Limb (tissue), 2 donors: ENCODE measurements at regions not wholly inside any gene's neighbourhood (a gene's known extent, or its start where the extent isn't known, plus 50 kb on each side); places are given as distances from the start of the nearest gene placed in this dataset.
"Not testable (repeated sequence)": the region's sequence is repeated elsewhere in the genome, so short reads cannot be mapped to it uniquely, and the experiment has no call there.

ENCODE experiments used
- DNase-seq, 2 donors: peaks; one replicate each; pipeline ENCODE4 v3.0.0-alpha.2; 2016; ENCODE audit errors: extremely low spot score in 2 of 2

DNA sequence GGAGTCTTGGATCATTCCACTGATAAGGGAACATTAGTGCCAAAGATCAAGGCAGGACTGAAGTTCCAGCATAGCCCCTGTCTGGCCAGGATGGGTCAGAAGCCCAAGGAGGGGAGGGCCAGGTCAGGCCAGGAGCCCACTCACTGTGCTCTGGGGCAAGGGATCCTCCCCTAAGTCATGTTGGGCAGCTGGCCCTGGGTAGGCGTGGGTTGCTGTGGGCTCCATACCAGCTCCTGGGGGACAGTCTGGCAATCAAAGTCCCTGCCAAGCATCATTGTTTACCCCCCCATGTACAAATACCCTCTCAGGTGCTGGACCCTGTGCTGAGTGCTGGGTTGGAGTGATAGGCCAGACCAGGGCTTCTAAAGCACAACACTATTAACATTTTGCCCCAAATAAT, 130.5 kb downstream of the IRX5 start:
- no peak for DNase-seq

DNA sequence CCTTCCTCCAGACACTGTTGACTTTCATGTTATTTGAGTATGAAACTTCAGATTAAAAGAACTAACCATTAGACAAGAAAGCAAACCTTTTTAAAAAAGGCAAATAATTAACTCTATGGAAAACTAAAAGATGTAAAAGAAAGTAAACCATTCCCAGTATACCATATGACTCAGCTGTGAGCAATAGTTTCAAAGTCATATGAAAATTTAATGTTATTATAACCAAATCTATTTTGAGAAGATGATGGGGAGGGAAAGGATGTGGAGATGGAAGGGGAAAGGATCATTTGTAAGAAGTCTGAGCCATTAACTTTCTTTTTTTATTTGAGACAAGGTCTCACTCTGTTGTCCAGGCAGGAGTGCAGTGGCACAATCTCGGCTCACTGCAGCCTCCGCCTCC, 131.8 kb downstream of the IRX5 start:
- no peak for DNase-seq

DNA sequence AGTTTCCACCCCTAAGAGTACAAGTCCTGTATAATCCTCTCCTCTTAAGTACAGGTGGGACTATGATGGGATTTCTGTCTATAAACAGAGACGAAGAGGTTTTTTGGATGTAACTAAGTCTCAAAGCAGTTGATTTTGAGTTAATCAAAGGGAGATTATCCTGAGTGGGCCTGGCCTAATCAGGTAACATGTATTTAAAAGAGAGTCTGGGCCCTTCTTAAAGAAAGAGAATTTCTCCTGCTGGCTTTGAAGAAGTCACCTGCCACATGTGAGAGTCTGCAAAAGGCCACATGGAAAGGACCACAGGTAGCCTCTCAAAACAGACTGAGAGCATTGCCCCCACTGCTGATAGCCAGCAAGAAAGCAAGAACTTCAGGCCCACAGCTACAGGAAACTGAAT, 142.3 kb downstream of the IRX5 start:
- DNase-seq: peak in 1 of 2 donors; percentile 1

DNA sequence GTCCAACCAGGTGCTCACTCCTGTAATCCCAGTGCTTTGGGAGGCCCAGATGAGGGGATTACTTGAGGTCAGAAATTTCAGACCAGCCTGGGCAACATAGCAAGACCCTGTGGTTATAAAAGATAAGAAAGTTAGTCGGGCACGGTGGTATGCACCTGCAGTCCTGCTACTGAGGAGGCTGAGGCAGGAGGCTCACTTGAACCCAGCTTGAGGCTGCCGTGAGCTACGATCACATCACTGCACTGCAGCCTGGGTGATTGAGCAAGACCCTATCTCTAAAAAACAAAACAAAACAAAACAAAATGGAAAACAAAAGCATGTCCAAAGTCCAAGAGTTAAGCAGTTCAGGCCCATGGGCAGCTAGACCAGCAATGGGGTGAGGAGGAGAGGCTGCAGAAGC, 143.2 kb downstream of the IRX5 start:
- DNase-seq: no peak

DNA sequence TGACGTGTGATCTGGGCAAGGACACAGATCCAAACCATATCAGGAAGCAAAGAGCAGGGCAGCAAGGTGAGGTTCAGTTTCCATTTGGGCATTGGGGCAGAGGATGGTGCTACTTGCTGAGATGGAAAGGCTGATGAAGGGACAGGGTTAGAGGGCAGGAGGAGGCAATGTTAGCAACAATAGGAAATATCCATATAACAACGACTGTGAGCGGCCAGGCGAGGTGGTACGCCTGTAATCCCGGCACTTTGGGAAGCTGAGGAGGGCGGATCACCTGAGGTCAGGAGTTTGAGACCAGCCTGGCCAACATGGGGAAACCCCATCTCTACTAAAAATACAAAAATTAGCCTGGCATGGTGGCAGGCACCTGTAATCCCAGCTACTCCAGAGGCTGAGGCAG, 144.5 kb downstream of the IRX5 start:
- DNase-seq: not testable (repeated sequence)

DNA sequence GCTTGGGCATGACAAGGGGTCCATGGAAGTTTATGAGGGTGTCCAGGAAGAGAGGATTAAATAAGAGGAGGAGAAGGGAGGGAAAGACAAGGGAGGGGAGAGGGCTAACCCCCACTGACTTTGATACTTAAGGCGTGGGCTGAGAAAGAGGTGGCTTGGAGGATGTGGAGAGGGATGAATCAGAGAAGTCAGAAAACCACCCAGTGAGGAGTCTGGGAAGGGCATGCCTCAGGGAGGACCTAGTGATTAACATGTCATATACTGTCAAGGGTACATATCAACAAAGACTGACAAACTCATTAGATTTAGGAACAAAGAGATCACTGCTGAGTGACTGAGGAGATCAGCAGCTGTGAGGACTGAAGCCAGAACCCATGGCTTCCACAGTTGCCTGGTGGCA, 145.4 kb downstream of the IRX5 start:
- peak in 1 of 2 donors; percentile 1 for DNase-seq

DNA sequence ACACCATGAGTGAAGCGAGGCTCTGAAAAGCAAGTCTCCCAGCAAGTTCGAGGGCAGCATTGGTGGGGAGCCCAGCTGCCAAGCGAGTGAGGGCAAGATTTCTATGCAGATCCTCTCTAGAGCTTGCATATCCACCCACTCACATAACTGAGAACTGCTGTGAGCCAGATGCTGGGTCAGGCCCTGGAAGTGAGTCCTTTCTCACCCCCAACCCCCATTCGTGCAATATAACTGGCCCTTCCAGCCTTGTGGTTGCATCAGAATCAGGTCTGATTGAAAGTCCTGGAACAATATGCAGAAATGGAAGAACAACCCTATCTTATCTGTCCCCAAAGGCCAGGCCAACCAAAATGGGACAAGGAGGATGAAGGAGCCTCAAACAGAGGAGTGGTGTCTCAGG, 146.6 kb downstream of the IRX5 start:
- DNase-seq: peak in 1 of 2 donors; percentile 14

DNA sequence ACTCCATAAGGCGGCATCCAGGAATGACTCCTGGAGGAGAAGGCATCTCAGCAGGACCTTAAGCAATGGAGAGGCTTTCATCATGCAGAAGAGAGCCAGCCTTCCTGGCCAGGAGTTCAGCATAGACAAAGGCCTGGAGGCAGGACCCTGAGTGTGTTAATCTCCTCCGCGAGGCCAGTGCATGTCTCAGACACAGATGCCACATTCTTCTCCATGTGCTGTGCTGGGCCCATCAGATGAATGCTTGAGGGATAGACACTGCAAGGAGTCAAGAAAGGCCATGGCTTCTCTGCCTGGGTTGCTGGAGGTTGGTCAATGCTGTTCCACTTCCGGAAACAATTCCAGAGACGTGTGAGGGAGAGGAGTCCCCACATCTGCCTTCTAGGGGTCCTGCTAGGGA, 147.5 kb downstream of the IRX5 start:
- peak in 1 of 2 donors; percentile 7 for DNase-seq

DNA sequence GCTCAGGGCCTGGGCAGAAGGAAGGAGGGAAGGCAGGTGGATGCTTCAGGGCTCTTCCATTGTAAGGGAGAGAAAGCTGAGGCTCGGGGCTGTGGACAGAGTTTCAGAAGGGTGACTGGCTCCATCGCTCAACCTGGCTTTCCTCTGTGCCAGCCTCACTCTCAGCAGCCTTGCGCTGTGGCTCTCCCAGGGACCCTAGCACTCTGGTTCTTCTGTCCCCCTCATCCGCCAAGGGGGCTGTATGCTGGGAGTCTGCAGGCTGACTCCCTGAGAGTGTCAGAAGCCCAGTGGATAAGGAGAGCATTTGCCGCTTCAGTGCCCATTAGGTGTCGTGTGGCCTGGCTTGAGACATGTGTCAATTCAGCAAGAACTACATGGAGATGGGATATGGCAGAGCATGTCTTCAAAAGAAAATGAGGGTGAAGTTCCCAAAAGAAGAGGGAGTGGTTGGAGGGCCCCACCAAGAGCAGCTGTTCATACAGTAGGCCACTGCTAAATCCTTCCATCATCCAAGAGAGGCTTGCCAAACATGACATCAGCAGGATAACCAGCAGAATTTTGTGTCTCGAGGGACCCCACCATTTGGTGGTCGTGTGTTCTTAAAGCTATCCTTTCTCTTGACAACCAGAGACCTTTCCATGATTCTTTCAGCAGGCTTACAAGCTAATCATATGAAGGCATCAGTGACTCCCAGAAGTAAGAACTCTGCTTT, 148.2 kb downstream of the IRX5 start:
- DNase-seq: peak; percentile 36 to 65

DNA sequence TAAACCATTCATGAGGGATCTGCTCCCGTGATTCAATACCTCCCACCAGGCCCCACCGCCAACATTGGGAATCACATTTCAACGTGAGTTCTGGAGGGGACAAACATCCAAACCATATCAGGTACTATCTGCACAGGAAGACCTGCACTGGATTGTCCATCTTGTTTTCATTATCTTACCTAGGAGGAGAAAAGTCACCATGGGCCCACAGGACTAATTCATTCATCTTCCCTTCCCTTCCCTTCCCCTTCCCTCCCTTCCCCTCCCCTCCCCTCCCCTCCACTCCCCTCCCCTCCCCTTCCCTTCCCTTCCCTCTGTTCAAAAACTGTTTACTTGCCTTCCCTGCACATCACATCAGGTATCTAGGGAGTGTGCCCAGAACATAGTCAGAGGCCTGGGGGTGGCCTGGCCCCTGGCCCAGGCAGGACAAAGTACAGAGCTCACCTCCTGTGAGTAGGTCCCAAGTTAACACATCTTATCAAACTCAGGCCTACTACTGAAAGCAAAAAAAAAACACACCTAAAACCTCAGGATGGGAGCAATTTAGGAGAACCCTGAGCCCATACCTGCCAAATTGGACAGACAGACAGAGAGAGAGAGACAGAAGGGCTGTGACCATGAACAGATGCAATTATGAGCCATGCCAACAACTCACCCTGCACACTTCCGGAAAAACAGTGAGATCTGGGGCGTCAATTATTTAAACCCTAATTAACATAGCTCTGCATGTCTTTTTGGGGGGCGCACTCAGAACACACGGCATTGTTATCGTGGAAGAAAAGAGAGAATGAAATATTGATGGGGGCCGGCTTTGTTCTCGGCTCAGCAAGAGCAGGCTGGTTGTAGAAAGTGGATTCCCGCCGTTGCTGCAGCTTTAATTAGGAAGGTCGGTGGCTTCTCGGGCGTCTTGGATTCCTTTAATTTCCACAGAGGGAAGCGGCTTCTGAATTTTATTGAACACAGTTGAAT, 151.2 kb downstream of the IRX5 start:
- peak in 1 of 2 donors; percentile 17 for DNase-seq

DNA sequence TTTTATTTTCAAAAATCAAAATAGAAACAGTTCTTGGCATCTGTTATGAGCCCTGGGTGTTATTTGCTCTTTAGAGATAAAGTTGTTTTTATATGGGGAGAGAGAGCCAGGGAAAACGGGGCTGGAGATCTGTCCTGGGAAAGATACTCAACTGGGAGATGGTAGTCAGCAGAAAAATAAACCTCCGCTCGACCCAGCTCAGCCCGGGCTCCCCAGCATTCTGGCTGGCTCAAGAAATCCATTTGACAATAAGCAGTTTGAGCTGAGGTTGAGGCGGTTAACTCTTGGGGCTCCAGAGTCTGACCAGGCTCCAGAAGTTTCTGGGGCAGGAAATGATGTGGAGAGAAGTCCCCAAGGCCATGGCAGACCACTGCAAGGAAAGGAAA, 151.9 kb downstream of the IRX5 start:
- peak in 1 of 2 donors; percentile 17 for DNase-seq

DNA sequence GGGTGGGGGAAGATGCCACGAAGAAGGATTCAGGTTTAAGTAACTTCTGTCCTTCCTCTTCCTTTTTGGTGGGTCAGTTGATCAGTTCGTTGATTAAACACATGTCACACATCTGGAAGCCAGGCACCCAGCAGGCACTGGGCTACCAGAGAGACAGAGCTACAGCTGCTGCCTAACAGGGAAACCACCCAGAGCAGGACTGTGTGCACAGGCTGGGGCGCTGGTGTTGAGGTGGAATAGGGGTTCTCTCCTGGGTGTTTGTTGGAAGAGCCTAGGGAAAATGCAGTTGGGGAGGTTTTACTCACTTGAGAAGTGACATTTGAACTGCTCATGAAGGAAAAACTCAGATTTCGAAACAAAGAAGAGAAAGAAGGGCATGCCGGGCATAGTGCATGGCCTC, 152.4 kb downstream of the IRX5 start:
- DNase-seq: peak in 1 of 2 donors; percentile 26

DNA sequence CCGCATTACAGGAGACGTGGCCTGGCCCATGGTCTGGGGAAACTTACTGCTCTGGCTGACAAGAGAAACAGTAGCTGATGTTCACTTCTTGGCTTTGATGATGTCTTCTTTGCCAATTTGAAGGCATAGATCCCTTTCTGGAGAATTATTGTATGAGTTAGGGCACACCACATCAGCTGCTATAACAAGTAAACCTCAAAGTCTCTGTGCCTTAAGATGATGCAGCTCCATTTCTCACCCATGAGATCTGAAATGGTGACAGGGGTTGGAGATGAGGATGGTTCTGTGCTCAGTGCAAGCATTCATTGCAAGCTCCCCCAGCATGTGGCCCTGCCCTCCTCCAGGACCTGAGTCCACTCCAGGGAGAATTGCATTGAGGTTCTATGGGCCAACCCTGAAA, 157.4 kb downstream of the IRX5 start:
- no peak for DNase-seq

DNA sequence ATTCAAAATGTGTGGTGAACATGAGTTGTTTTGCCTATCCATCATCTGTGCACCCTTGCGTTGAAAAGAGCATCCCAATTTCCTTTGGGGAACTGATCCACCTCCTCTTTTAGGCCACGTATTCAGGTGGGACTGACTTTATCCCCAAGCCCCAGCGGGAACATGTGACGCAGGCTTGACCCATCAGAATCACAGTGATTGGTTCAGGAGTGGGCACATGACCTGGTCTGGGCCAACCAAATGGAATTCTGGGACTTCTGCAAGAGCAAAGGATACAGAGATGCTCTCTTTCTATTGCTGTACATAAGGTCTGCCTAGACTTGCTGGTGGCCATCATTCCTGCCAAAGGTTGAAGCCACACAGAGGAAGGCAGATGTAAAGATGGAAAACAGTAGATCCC, 158.9 kb downstream of the IRX5 start:
- DNase-seq: no peak

DNA sequence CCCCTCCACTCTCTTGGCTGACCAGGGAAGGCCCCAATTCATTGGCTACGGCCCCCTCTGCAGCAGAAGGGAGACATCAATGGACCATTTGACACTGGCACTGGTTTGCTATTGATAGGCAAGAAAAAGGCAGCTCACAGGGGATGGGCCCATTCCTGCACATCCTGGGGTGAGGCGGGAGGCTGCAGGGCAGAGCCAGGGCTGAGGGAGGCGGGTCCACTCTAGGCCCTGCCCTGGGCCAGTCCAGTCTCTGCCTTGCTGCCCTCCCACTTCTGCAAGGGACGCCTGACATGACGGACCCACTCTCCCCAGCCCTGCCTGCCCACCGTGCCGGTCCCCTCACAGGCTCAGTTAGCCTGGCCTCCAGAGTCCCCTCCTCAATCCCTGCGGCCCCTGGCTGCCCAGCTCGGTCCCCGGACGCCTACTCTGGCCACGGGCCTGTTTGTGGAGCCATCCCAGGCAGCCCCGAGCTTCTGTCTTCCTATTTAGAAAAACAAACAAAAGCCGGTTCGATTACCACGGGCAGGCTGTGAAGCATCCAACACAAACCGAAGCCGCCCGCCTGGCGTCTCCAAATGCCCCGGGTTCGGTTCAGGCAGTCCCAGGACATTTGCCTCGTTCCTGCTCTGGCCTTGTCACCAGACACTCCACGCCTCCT, 160.7 kb downstream of the IRX5 start:
- no peak for DNase-seq

DNA sequence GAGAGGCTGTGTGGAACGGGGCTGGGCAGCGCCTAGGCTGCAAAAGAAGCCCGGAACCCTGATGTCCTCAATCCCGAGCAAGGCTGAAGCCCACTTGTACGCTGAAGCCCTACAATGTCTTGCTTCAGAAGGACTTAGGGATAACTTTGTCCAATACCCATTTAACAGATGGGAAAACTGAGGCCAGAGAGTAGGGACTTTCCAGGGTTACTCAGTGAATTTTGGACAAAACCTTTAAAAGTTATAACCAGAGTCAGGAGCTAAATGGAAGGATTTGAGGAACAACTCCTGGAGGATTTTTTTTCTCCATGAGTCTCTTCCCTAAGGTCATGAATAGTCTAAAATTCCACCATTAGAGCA, 161.2 kb downstream of the IRX5 start:
- no peak for DNase-seq

DNA sequence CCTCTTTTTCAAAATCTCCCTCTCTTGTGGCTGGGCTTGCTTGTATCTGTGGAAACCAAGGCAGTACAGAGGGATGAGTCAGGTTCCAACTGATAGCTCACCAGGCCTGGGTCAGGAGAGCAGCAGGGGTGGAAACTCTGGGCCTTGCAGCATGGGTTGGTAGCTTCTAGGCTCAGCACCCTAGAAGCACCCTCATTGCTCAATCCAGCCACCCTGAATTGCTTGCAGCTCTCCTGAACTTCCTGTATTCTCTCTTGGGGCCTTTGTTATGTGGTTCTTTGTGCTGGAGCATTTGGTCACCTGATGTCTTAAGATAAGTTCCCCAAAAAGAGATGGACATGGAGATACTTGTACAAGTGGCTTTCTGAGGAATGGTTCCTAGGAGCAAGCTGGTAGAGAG, 169.4 kb downstream of the IRX5 start:
- DNase-seq: no peak

DNA sequence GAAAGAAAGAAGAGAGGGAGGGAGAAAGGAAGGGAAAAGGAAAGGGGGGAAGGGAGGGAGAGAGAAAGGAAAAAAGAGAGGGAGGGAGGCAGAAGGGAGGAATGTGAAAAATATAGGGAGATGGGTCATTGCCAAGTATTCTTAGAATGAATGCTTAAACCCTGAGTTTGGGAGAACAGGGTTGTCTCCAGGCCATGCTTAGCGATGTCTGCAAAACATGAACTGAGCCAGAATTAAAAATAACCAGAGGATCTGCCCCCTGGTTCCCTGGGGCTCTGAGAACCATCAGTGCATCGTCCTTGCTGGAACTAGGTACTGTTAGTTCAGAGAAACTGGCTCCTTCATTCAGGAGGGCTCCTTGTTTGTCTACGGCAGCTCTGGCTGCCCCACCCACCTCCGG, 170.4 kb downstream of the IRX5 start:
- peak in 1 of 2 donors; percentile 48 for DNase-seq

DNA sequence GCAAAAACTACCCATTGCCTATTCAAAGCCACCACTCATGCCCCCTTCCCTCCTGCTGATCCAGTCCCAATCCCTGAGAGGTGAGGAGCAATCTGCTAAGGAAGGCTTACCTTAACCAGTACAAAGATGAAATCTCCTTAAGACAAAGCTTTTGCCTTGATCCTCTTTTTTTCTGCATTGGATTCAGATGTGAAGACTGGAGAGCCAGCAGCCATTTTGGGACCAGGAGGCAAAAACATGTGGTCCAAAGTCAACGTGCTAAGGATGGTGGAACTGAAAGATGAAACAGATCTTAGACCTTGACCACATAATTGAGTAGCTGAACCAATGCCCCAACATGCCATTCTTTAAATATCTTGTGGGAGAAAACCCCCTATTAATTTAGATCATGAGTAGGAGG, 171.4 kb downstream of the IRX5 start:
- DNase-seq: no peak

DNA sequence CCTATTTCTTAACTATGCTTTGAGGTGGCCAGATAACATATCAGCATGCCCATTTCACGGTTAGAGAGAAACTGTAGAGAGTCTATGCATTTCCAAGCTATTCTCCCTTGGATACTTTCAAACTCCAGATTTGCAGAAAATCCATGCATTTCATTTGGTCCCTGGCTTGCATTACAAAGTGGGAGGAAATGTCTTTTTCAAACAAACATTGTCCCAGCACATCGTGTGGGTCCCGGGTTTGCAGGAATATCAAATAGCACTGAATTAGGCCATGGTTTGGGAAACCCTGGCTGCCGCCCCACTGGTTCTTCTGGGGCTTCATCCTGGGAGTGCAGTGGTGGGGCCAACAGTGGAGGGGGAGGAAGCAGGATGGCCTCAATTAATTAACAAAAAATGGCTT, 171.9 kb downstream of the IRX5 start:
- no peak for DNase-seq

DNA sequence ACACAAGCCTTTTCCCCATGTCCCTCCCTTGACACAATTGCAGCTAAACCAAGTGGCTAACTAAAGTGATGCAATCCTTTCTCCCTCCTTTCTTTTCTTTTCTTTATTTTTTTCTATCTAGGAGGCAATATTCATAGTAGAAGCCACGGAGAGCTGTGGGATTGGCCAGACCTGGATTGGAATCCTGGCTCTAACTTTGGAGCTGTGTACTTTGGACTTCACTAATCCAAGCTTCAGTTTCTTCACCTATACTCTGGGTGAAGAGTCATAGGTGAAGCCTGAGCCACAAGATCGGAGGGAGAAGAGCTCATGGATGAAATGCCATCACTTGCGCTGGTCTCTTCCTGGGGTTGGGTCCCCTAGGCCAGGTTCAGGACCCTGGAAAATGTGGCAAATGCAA, 177.2 kb downstream of the IRX5 start:
- no peak for DNase-seq

DNA sequence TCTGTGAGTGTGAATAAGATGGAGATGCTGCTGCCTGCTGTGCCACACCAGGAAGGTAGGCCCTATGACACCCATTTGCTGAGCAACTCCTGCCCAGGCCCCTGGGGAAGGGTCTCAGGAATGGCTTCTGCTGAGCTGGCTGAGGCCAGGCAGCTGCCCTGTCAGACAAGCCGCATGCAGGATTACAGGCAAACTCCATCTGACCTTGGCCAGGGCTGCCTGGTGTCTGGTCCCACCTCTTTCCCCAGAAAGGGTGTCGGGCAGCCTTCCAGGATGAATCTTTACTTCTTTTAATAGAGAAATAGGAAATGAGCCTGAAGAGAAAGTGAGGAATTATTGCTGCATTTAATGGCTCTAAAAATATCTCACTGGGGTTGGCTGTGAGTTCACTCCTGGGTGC, 182.5 kb downstream of the IRX5 start:
- no peak for DNase-seq
